H1 (cell line): ENCODE measurements at regions not wholly inside any gene's neighbourhood (a gene's known extent, or its start where the extent isn't known, plus 50 kb on each side); places are given as distances from the start of the nearest gene placed in this dataset.

Experiments
- CHD2 ChIP-seq: IDR thresholded peaks from 2 replicates; pipeline ENCODE4 v1.6.1; 2012; ENCODE audit warnings: low read length, improper control_type of control experiment
- CREB1 ChIP-seq: IDR thresholded peaks from 2 replicates; pipeline ENCODE4 v1.6.1; 2012; ENCODE audit warnings: inconsistent platforms
- GTF2F1 ChIP-seq: IDR thresholded peaks from 2 replicates; pipeline ENCODE4 v1.6.1; 2012; ENCODE audit warnings: low read depth, low read length, improper control_type of control experiment, borderline replicate concordance
- JUND ChIP-seq: IDR thresholded peaks from 2 replicates; pipeline ENCODE4 v1.6.1; 2011; ENCODE audit warnings: mild to moderate bottlenecking, improper control_type of control experiment, low read length
- MAX ChIP-seq: IDR thresholded peaks from 2 replicates; pipeline ENCODE4 v1.6.1; 2012; ENCODE audit warnings: inconsistent platforms
- RXRA ChIP-seq: IDR thresholded peaks from 2 replicates; pipeline ENCODE4 v1.6.1; 2011; ENCODE audit warnings: low read depth, mild to moderate bottlenecking, low read length, moderate library complexity; ENCODE audit not compliant: insufficient read depth
- SRF ChIP-seq: IDR thresholded peaks from 2 replicates; pipeline ENCODE4 v1.6.1; 2011; ENCODE audit warnings: mild to moderate bottlenecking, low read depth, low read length, moderate library complexity

GRCh38 chr12:116420227-116420880 is 138.8 kb upstream of the MAP1LC3B2 start (continued):
- no peak for TF ChIP-seq RXRA
- TF ChIP-seq MAX: no peak
- TF ChIP-seq SRF: no peak
- TF ChIP-seq CREB1: no peak
- no peak for TF ChIP-seq CHD2
- no peak for TF ChIP-seq GTF2F1
- TF ChIP-seq JUND: no peak
- TF ChIP-seq, all 59 proteins: peak for 0
